ENCODE measurements at regions not wholly inside any gene's neighbourhood (a gene's known extent, or its start where the extent isn't known, plus 50 kb on each side); places are given as distances from the start of the nearest gene placed in this dataset.

GRCh38 chr2:81363800-81364199, 1059.2 kb upstream of the LRRTM1 start:
- no peak for TF ChIP-seq ZNF274 (IDR thresholded peaks at IDR 0.05; ENCODE audit: low read depth, low read length)
- no peak for TF ChIP-seq YY1 (IDR thresholded peaks at IDR 0.05; ENCODE audit: insufficient read depth, insufficient read length)
- no peak for TF ChIP-seq SUZ12 (IDR thresholded peaks at IDR 0.05; ENCODE audit: extremely low read depth, insufficient read depth, insufficient read length)

Measured in NT2/D1 (cell line).